ENCODE measurements at regions not wholly inside any gene's neighbourhood (a gene's known extent, or its start where the extent isn't known, plus 50 kb on each side); places are given as distances from the start of the nearest gene placed in this dataset.
"Not testable (repeated sequence)": the region's sequence is repeated elsewhere in the genome, so short reads cannot be mapped to it uniquely, and the experiment has no call there.

- TF ChIP-seq CTCF (IDR thresholded peaks at IDR 0.05; ENCODE audit: insufficient read depth, low read length); POLR2AphosphoS5 (IDR thresholded peaks at IDR 0.05; ENCODE audit: low read depth): not testable (repeated sequence)
These were observed 213.8 kb upstream of the PLGLB1 start for GRCh38 chr2:87235333-87235981.
